ENCODE measurements at regions not wholly inside any gene's neighbourhood (a gene's known extent, or its start where the extent isn't known, plus 50 kb on each side); places are given as distances from the start of the nearest gene placed in this dataset.

DNA sequence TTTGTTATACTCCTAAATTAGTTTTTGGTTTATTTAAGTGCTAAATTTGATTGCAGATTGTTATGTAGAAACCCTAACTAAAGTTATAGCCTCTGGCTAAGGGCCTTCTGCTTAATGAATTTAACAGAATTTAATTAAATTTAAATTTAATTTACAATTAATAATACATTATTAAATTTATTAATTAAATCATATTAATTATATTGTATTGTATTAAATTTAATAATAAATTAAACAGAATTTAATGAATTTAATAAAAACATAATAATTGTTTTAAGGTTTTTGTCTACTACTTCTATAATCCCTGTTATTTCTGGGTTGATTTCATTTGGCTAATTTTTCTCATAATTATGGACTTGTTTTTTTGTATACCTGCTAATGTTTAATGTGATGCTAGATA is 141.9 kb upstream of the TECRL start:
- no peak for DNase-seq

DNA sequence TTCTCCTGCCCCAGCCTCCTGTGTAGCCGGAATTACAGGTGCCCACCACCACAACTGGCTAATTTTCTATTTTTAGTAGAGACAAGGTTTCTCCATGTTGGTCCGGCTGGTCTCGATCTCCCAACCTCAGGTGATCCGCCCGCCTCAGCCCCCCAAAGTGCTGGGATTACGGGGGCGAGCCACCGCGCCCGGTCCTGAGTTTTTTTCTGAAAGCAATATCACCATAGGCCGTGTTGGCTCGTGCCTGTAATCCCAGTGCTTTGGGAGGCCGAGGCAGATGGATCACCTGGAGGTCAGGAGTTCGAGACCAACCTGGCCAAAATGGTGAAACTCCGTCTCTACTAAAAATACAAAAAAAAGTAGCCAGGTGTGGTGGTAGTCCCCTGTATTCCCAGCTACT is 136.3 kb upstream of the TECRL start:
- DNase-seq, result no peak

DNA sequence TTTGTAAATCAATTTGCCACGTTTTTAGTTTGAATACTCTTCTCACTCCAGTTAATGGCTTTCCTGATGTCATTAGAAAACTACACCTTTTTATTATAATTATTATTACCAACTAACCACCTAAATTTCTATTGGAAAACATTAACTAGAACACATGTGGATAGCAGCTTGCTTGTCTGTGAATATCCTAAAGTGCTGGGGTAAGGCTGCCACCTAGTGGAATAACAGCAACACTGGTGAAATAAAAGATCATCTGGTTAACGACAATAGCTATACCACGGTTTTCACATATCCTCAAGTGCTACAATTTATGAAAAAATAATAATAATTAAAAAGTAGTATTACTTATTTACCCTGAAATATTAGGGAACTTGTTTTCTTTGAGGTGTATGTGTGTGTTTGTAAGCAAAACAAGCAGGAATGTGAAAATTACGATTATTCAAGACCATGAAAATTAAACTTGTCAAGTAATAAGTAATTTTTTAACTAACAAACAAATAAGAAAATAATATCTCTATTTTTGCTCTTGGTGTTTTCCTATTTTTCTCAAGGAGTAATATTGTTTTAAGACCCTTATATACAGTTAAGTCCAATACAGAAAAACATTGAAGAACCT is 130.1 kb upstream of the TECRL start:
- DNase-seq, result peak; percentile 51 to 53 (median 52)

DNA sequence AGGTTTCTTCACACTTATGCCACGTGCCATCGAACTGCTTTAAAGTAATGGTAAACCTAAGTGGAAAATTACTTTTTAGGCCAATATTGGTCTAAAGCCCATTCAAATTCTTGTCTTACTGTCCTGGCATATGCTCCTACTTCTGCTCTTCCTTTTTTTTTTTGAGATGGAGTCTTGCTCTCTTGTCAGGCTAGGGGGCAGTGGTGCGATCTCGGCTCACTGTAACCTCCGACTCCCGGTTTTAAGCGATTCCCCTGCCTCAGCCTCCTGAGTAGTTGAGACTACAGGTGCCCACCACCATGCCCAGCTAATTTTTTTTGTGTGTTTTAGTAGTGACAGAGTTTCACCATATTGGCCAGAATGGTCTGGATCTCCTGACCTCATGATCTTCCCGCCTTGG is 129.0 kb upstream of the TECRL start:
- DNase-seq, result no peak

GRCh38 chr4:64533637-64534036 is 124.4 kb upstream of the TECRL start:
- no peak for DNase-seq

GRCh38 chr4:64533159-64533558 is 123.9 kb upstream of the TECRL start:
- no peak for DNase-seq

DNA sequence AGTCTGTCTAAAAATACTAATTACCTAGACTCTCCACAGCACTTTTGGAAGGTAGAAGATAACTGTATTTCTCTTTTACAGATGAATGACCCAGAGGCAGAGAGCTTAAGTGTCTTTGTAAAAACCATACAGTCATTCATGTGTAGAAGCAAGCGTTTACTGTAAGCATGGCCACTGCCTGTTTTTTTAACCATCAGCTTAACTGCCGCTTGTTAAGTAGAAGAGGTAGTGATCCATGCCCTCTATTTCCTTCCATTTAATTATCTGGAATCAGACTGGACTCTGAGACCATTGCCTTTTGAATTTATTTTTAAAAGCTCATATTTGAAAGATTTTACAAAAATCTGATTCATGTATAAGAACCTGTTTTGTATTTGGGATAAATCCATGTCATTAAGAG is 111.2 kb upstream of the TECRL start:
- no peak for DNase-seq

- no peak for DNase-seq
Measured at GRCh38 chr4:64518600-64518999, 109.3 kb upstream of the TECRL start.

- no peak for DNase-seq
Measured at GRCh38 chr4:64516176-64516575, 106.9 kb upstream of the TECRL start.

DNA sequence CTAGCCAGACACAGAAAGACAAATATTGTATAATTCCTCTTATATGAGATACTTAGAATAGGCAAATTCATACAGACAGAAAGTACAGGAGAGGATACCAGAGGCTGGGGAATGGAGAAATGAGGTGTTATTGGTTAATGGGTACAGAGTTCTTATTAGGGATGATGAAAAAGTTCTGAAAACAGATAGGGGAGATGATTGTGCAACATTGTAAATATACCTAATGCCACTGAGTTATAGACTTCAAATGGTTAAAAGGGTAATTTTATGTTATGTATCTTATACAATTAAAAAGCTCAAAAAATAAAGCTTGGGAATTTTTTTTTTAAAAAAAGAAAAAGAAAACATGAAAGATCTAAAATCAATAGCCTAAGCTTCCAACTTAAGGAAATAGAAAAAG is 98.8 kb upstream of the TECRL start:
- DNase-seq, result no peak

GRCh38 chr4:64503945-64504675 is 94.9 kb upstream of the TECRL start:
- no peak for DNase-seq

GRCh38 chr4:64503416-64503815 is 94.2 kb upstream of the TECRL start:
- DNase-seq, result no peak

GRCh38 chr4:64497491-64497890 is 88.2 kb upstream of the TECRL start:
- no peak for DNase-seq

DNA sequence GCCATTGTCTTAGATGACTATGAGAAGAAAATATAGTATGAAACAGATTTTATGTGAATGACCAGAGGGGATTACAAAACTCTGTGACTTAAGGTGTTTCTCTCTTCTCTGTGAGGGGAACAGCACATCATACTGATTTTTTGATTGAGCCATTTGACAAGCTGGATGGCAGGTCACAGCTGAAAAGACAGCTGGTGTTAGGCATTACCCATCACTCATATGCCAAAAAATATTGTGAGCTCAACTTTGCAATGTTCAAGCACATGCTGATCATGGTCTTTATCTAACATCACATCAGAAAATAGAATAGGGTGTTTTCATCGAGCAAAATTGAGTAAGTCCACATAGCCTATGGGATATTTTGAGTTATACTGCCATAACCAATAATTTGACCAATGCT is 86.7 kb upstream of the TECRL start:
- DNase-seq, result no peak

DNA sequence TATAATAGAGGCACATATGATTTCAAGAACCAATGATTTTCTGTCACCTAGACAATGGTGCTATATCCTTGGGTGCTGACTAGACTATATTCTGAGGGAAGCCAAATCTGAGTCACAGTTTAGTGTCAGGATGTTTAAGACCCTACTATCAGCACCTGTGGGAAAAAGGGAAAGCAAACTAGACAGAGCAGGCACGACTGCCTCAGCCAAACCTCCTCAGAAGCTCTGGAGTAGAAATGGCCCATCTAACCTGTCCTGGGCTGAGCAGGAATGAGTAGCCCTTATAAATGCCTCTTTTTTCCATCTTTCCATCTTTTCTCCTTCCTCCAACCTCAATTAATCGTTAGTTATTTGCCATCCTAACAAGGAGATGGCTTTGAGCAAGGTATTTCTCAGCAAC is 80.4 kb upstream of the TECRL start:
- no peak for DNase-seq

DNA sequence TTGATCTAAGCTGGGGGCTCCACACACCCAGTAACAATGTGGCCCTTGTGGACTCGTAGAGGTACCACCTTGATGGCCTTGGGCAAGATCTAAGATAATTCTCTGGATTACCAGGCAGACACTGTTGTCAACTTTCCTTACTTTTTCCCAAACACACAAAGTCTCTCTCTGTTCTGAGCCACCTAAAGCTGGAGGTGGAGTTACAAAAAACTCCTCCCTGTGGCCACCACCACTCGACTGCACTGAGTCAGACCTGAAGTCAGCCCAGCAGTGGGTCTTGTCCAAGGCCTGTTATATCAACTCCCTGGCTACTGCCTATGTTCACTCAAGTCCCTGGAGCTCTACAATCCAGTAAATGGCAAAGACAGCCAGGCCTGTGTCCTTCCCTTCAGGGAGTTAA is 70.1 kb upstream of the TECRL start:
- DNase-seq, result no peak

- no peak for DNase-seq
Measured at GRCh38 chr4:64477127-64477526, 67.9 kb upstream of the TECRL start.

GRCh38 chr4:64465263-64465662 is 56.0 kb upstream of the TECRL start:
- DNase-seq, result no peak

DNA sequence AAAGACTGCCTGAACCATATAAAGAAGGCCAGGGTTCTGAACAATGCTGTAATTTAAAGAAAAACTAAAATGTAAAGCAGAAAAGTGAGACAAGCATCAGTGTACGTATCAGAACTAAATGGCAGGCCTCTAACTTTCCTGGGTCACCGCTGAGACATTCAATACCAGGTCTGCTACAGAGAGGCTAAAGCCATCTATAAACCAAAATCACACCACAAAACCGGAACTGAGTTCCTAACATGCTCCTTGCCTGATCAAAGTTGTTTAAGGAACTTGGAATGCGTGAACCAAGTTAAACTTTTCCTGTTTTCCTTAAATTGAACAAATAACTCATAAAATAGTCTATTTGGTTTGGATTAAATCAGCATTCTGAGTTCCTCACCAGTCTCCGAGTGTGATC is 55.3 kb upstream of the TECRL start:
- no peak for DNase-seq
